H1 (cell line): ENCODE measurements at regions not wholly inside any gene's neighbourhood (a gene's known extent, or its start where the extent isn't known, plus 50 kb on each side); places are given as distances from the start of the nearest gene placed in this dataset.

Experiments used
- CTCF ChIA-PET: fragments of 300-600 bp; sonication (Branson Sonifier 250); formaldehyde crosslinking; loops from one replicate; lab custom pipeline; 2021; ENCODE audit not compliant: partially characterized antibody; lab: Charles Lee
- POLR2A ChIA-PET: fragments of 300-600 bp; sonication (Branson Sonifier 250); formaldehyde crosslinking; loops from one replicate; lab custom pipeline; 2021; ENCODE audit warnings: inconsistent platforms; ENCODE audit not compliant: partially characterized antibody; lab: Charles Lee
- DNase-seq, 2 experiments: peaks; one replicate each; pipeline versions ENCODE4 v3.0.0 to v3.0.0-alpha.2; 2010 to 2022; ENCODE audit warnings: low spot score in 2 of 2, low read depth in 1 of 2, mixed read lengths in 1 of 2
- FAIRE-seq: peaks from 2 replicates; lab custom pipeline; 2011; peaks lifted over from hg19 to GRCh38; lab: Jason Lieb, UNC
- H2AFZ ChIP-seq: 2 replicates; pipeline ENCODE4 v1.8.1; 2012; ENCODE audit warnings: low read length, inconsistent platforms
- H2AK5ac ChIP-seq: 2 replicates; pipeline ENCODE4 v1.6.1; 2013; ENCODE audit warnings: low read depth, low read length
- H2BK120ac ChIP-seq: replicated peaks from 2 replicates; pipeline ENCODE3; 2013; ENCODE audit warnings: low read depth, low read length, inconsistent platforms
- H2BK12ac ChIP-seq: 2 replicates; pipeline ENCODE4 v1.6.1; 2013; ENCODE audit warnings: low read depth, low read length
- H2BK15ac ChIP-seq: 2 replicates; pipeline ENCODE4 v1.6.1; 2013; ENCODE audit warnings: low read length
- H2BK20ac ChIP-seq: 2 replicates; pipeline ENCODE4 v1.6.1; 2013; ENCODE audit warnings: low read length
- H2BK5ac ChIP-seq: 2 replicates; pipeline ENCODE4 v1.6.1; 2013; ENCODE audit warnings: low read depth, low read length
- H3K14ac ChIP-seq: 2 replicates; pipeline ENCODE4 v1.6.1; 2013; ENCODE audit warnings: inconsistent platforms; ENCODE audit not compliant: insufficient read length
- H3K18ac ChIP-seq: 2 replicates; pipeline ENCODE4 v1.6.1; 2013; ENCODE audit warnings: low read length; ENCODE audit errors: extremely low read depth
- H3K23ac ChIP-seq: 2 replicates; pipeline ENCODE4 v1.6.1; 2013; ENCODE audit warnings: inconsistent platforms; ENCODE audit not compliant: insufficient read length
- H3K23me2 ChIP-seq: 2 replicates; pipeline ENCODE4 v1.6.1; 2013; ENCODE audit warnings: low read depth, low read length
- H3K27ac ChIP-seq: 2 replicates; pipeline ENCODE4 v1.6.1; 2011; ENCODE audit warnings: low read depth, low read length, inconsistent platforms
- H3K27me3 ChIP-seq, 4 experiments: replicated peaks in 1 of 4; 1 replicate in 1 of 4; 2 replicates in 3 of 4; pipeline versions ENCODE4 v1.6.1 to v1.8.1; 2011 to 2013; ENCODE audit warnings: low read length in 3 of 4, mild to moderate bottlenecking in 3 of 4, inconsistent platforms in 2 of 4, mixed read lengths in 2 of 4, moderate library complexity in 1 of 4; ENCODE audit not compliant: control insufficient read depth in 3 of 4, insufficient read depth in 3 of 4; ENCODE audit errors: extremely low read depth in 1 of 4
- H3K36me3 ChIP-seq, 4 experiments: 2 replicates each; pipeline versions ENCODE4 v1.6.1 to v1.8.1; 2011 to 2013; ENCODE audit warnings: mild to moderate bottlenecking in 4 of 4, low read length in 3 of 4, moderate library complexity in 2 of 4, control low read depth in 1 of 4, inconsistent platforms in 1 of 4; ENCODE audit not compliant: insufficient read depth in 4 of 4, control insufficient read depth in 2 of 4
- H3K4ac ChIP-seq: replicated peaks from 2 replicates; pipeline ENCODE3; 2013; ENCODE audit warnings: low read length, low read depth, mixed read lengths, inconsistent platforms; ENCODE audit not compliant: insufficient read length
- H3K4me1 ChIP-seq, 4 experiments: replicated peaks in 1 of 4; 1 replicate in 1 of 4; 2 replicates in 3 of 4; pipeline versions ENCODE4 v1.6.1 to v1.8.1; 2011 to 2013; ENCODE audit warnings: low read length in 3 of 4, inconsistent platforms in 2 of 4, mixed read lengths in 1 of 4; ENCODE audit not compliant: insufficient read depth in 4 of 4, control insufficient read depth in 3 of 4
- H3K4me2 ChIP-seq, 2 experiments: 2 replicates each; pipeline versions ENCODE4 v1.6.1 to v1.8.1; 2011 to 2013; ENCODE audit warnings: low read depth in 2 of 2, low read length in 2 of 2, control low read depth in 1 of 2, inconsistent platforms in 1 of 2, mild to moderate bottlenecking in 1 of 2; ENCODE audit not compliant: insufficient read depth in 1 of 2
- H3K4me3 ChIP-seq, 4 experiments: fragments of 200-600, 300-600 bp in 1 of 4; sonication (generic), shearing (Covaris generic), sonication (Bioruptor Twin) in 1 of 4; 2 replicates each; pipeline versions ENCODE4 v1.5.1 to v1.8.1; 2011 to 2016; ENCODE audit warnings: low read length in 4 of 4, low read depth in 3 of 4, control low read depth in 2 of 4, inconsistent platforms in 2 of 4, mild to moderate bottlenecking in 2 of 4, mixed read lengths in 1 of 4, moderate library complexity in 1 of 4; ENCODE audit not compliant: insufficient read depth in 2 of 4; ENCODE audit errors: extremely low read depth in 1 of 4
- H3K56ac ChIP-seq: replicated peaks from 2 replicates; pipeline ENCODE3; 2013; ENCODE audit warnings: low read depth, mild to moderate bottlenecking, mixed read lengths, low read length, inconsistent platforms; ENCODE audit not compliant: insufficient read length
- H3K79me1 ChIP-seq: 2 replicates; pipeline ENCODE4 v1.6.1; 2013; ENCODE audit warnings: low read depth, low read length, control low read depth
- H3K79me2 ChIP-seq, 2 experiments: 2 replicates each; pipeline versions ENCODE4 v1.6.1 to v1.8.1; 2012 to 2013; ENCODE audit warnings: low read length in 2 of 2, mild to moderate bottlenecking in 2 of 2, inconsistent platforms in 1 of 2; ENCODE audit not compliant: insufficient read depth in 2 of 2, control insufficient read depth in 1 of 2
- H3K9ac ChIP-seq, 4 experiments: replicated peaks in 1 of 4; 1 replicate in 1 of 4; 2 replicates in 3 of 4; pipeline versions ENCODE4 v1.6.1 to v1.8.1; 2011 to 2013; ENCODE audit warnings: low read depth in 3 of 4, low read length in 3 of 4, control low read depth in 2 of 4, mild to moderate bottlenecking in 2 of 4, moderate library complexity in 2 of 4, inconsistent platforms in 1 of 4; ENCODE audit errors: extremely low read depth in 1 of 4
- H3K9me3 ChIP-seq, 2 experiments: 2 replicates each; pipeline versions ENCODE4 v1.6.1 to v1.8.1; 2012 to 2013; ENCODE audit warnings: mild to moderate bottlenecking in 2 of 2, moderate library complexity in 2 of 2, control low read depth in 1 of 2, inconsistent platforms in 1 of 2, low read depth in 1 of 2, low read length in 1 of 2, mixed read lengths in 1 of 2; ENCODE audit not compliant: insufficient read depth in 2 of 2
- H4K20me1 ChIP-seq, 2 experiments: replicated peaks in 1 of 2; 2 replicates each; pipeline versions ENCODE3 to v1.8.1; 2011 to 2013; ENCODE audit warnings: inconsistent platforms in 2 of 2, low read length in 2 of 2, mild to moderate bottlenecking in 1 of 2; ENCODE audit not compliant: insufficient read depth in 2 of 2, control insufficient read depth in 1 of 2
- H4K5ac ChIP-seq: 2 replicates; pipeline ENCODE4 v1.6.1; 2013; ENCODE audit warnings: low read length, low read depth, mixed read lengths, inconsistent platforms; ENCODE audit not compliant: insufficient read length
- H4K8ac ChIP-seq: 2 replicates; pipeline ENCODE4 v1.8.0; 2013; ENCODE audit warnings: mild to moderate bottlenecking, moderate library complexity, low read length, inconsistent platforms; ENCODE audit not compliant: insufficient read depth; ENCODE audit errors: extremely low read depth
- H4K91ac ChIP-seq: replicated peaks from 2 replicates; pipeline ENCODE3; 2013; ENCODE audit warnings: low read length, mixed read lengths, inconsistent platforms; ENCODE audit not compliant: insufficient read length
- NRF1 ChIP-seq: IDR thresholded peaks from 2 replicates; pipeline ENCODE4 v1.6.1; 2011; ENCODE audit warnings: mild to moderate bottlenecking, low read depth, low read length, improper control_type of control experiment
- POLR2A ChIP-seq, 2 experiments: IDR thresholded peaks; 1 replicate in 1 of 2; 2 replicates in 1 of 2; pipeline ENCODE4 v1.6.1; 2011; ENCODE audit warnings: low read depth in 2 of 2, low read length in 2 of 2, mild to moderate bottlenecking in 2 of 2; ENCODE audit errors: control extremely low read depth in 1 of 2
- RAD21 ChIP-seq, 2 experiments: IDR thresholded peaks in 1 of 2; conservative IDR thresholded peaks in 1 of 2; 2 replicates each; pipeline ENCODE4 v1.6.1; 2011; ENCODE audit warnings: low read depth in 2 of 2, low read length in 2 of 2, improper control_type of control experiment in 1 of 2, inconsistent platforms in 1 of 2, mild to moderate bottlenecking in 1 of 2, moderate library complexity in 1 of 2
- RNF2 ChIP-seq: fragments of 200-900, 300-1000 bp; sonication (generic); IDR thresholded peaks from 2 replicates; pipeline ENCODE4 v1.7.1; 2016; ENCODE audit warnings: borderline replicate concordance, low read depth, mild to moderate bottlenecking, antibody characterized with exemption, low read length; ENCODE audit not compliant: poor library complexity, severe bottlenecking; ENCODE audit errors: missing control alignments
- SAP30 ChIP-seq: fragments of 300-600 bp; sonication (generic); IDR thresholded peaks from 2 replicates; pipeline ENCODE4 v1.7.1; 2012; ENCODE audit warnings: low read length, moderate library complexity, mild to moderate bottlenecking, inconsistent platforms; ENCODE audit not compliant: insufficient read depth, insufficient replicate concordance
- SIX5 ChIP-seq: IDR thresholded peaks from 2 replicates; pipeline ENCODE4 v1.6.1; 2011; ENCODE audit warnings: mild to moderate bottlenecking, low read depth, low read length
- TAF7 ChIP-seq: optimal IDR thresholded peaks from 2 replicates; pipeline ENCODE3; 2011; ENCODE audit warnings: low read depth, mild to moderate bottlenecking, inconsistent platforms, low read length, moderate library complexity, borderline replicate concordance
- WGBS, 2 experiments: shearing (Covaris generic) in 1 of 2; methylation state at CpG; one replicate each; pipeline versions ENCODE4 v1.1.6 to v1.1.7; 2013 to 2015; ENCODE audit warnings: low lambda C conversion rate in 2 of 2, mixed read lengths in 2 of 2, inconsistent platforms in 1 of 2, low coverage in 1 of 2, missing lambda C conversion rate in 1 of 2; ENCODE audit not compliant: insufficient replicate concordance in 2 of 2, insufficient coverage in 1 of 2, insufficient read length in 1 of 2; ENCODE audit errors: extremely low coverage in 1 of 2, missing lambda C conversion rate in 1 of 2; 5-methylcytosine and 5-hydroxymethylcytosine counted together

DNA sequence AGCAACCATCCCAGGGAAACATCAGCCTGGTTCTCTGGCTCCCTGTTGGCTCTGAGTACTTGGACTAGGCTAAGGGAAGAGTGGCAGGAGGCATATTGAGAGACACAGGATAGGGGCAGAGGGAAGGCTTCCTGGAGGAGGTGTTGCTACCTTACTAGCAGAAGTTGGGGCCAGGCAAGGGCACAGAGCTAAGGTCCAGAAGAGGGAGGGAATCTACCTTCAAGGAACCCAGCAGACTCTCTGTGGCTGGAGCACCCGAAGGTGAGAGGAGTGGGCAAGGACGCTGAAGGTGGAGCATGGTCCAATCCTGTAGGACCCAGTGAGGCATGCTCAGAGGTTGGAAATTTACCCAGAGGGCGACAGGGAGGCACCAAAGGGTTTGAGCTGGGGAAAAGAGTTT, 191.9 kb downstream of the TFAP2C start:
- peak overlapping the region; percentile 42; the same call in 1 of the 2 replicates for H2BK12ac ChIP-seq
- no peaks in the 10 kb centered on the region for H4K20me1 ChIP-seq
- no peak overlapping the region for H3K4ac ChIP-seq
- peak overlapping the region; percentile 9; the same call in 1 of the 2 replicates for H2BK15ac ChIP-seq
- no peaks in the 10 kb centered on the region; a peak in 1 of 7 replicates for H3K4me1 ChIP-seq
- H3K36me3 ChIP-seq = no peaks in the 10 kb centered on the region
- H4K5ac ChIP-seq = no peak overlapping the region
- 0 out of 4 replicates have a peak, but pooled peaks have one; percentile 0 to 3 for TF ChIP-seq RAD21 (IDR thresholded peaks at IDR 0.05 in 1 of 2, conservative IDR thresholded peaks at IDR 0.05 in 1 of 2; ENCODE audit: low read depth in 2 of 2, low read length in 2 of 2)
- TF ChIP-seq SAP30 = no peak
- TF ChIP-seq TAF7 = no peak
- TF ChIP-seq RNF2 = no peak
- TF ChIP-seq SIX5 = no peak
- no peak for TF ChIP-seq POLR2A (IDR thresholded peaks at IDR 0.05; ENCODE audit: control extremely low read depth in 1 of 2, low read depth in 2 of 2, low read length in 2 of 2)
- TF ChIP-seq NRF1 = no peak
- H3K4me2 ChIP-seq = no peak overlapping the region
- H4K91ac ChIP-seq = no peak overlapping the region
- no peaks in the 10 kb centered on the region for H3K9me3 ChIP-seq
- FAIRE-seq = no peak
- H3K79me1 ChIP-seq = no peaks in the 10 kb centered on the region
- 73% methylated on average over 3 of the region's 3 CpGs; no CpG with 5 or more reads in 1 of the 2 experiments for WGBS, 2 experiments
- no peak overlapping the region for H3K4me3 ChIP-seq
- no peak overlapping the region for H2AFZ ChIP-seq
- no peak for DNase-seq
- no peak overlapping the region for H3K56ac ChIP-seq
- H3K79me2 ChIP-seq = no peaks in the 10 kb centered on the region
- H3K27me3 ChIP-seq = no peaks in the 10 kb centered on the region
- no peak overlapping the region for H3K14ac ChIP-seq
- H2BK120ac ChIP-seq = no peak overlapping the region
- H2AK5ac ChIP-seq = 0 out of 2 replicates have a peak overlapping the region, but pooled peaks have one; percentile 57
- H2BK20ac ChIP-seq = peak overlapping the region; percentile 83; the same call in 1 of the 2 replicates
- no peaks in the 10 kb centered on the region for H3K23me2 ChIP-seq
- H2BK5ac ChIP-seq = no peak overlapping the region; the same call in 1 of the 2 replicates
- no peak overlapping the region for H3K27ac ChIP-seq
- no peak overlapping the region for H3K9ac ChIP-seq
- ChIA-PET CTCF (interaction anchor here (0.7 to 3.0 kb wide), 4 partner anchors 15 to 273 kb away, joined by 3 to 9 read pairs (median 4); no protein-coding TSS in a partner anchor), POLR2A (no interaction called here)
- H4K8ac ChIP-seq = no peak overlapping the region
- peak overlapping the region; percentile 79 for H3K18ac ChIP-seq
- no peak overlapping the region for H3K23ac ChIP-seq
